IPS-NIHi7 (cell line): ENCODE measurements at regions not wholly inside any gene's neighbourhood (a gene's known extent, or its start where the extent isn't known, plus 50 kb on each side); places are given as distances from the start of the nearest gene placed in this dataset.
A peak's percentile ranks its signal among the peaks of the same experiment; 100 is the strongest.
"Not testable (repeated sequence)": the region's sequence is repeated elsewhere in the genome, so short reads cannot be mapped to it uniquely, and the experiment has no call there.

Experiments
- DNase-seq: peaks from one replicate; pipeline ENCODE4 v3.0.0; 2012; ENCODE audit warnings: mixed read lengths; ENCODE audit errors: extremely low spot score

GRCh38 chr11:112514011-112514740, 253.5 kb upstream of the PLET1 start:
- DNase-seq = no peak

- DNase-seq = no peak
Measured at GRCh38 chr11:112516261-112516660, 255.6 kb upstream of the PLET1 start.

GRCh38 chr11:112516755-112517154, 256.1 kb upstream of the PLET1 start:
- DNase-seq = no peak

- no peak for DNase-seq
Measured at GRCh38 chr11:112518371-112518770, 257.7 kb upstream of the PLET1 start.

GRCh38 chr11:112519751-112520150, 259.1 kb upstream of the PLET1 start:
- DNase-seq = no peak

- no peak for DNase-seq
Measured at GRCh38 chr11:112520354-112520753, 259.7 kb upstream of the PLET1 start.

GRCh38 chr11:112522536-112522935, 261.9 kb upstream of the PLET1 start:
- DNase-seq = no peak

GRCh38 chr11:112523031-112523430, 262.4 kb upstream of the PLET1 start:
- no peak for DNase-seq

GRCh38 chr11:112523477-112523876, 262.8 kb upstream of the PLET1 start:
- peak; percentile 49 for DNase-seq

- DNase-seq = no peak
Measured at GRCh38 chr11:112523951-112524350, 263.3 kb upstream of the PLET1 start.

GRCh38 chr11:112524798-112525197, 264.1 kb upstream of the PLET1 start:
- no peak for DNase-seq

- no peak for DNase-seq
Measured at GRCh38 chr11:112525270-112525669, 264.6 kb upstream of the PLET1 start.

GRCh38 chr11:112525844-112526590, 265.4 kb upstream of the PLET1 start:
- no peak for DNase-seq

- no peak for DNase-seq
Measured at GRCh38 chr11:112526699-112527416, 266.2 kb upstream of the PLET1 start.

GRCh38 chr11:112529071-112529470, 268.4 kb upstream of the PLET1 start:
- DNase-seq = no peak

GRCh38 chr11:112532506-112532905, 271.8 kb upstream of the PLET1 start:
- DNase-seq = no peak

GRCh38 chr11:112533682-112534081, 273.0 kb upstream of the PLET1 start:
- DNase-seq = no peak

- no peak for DNase-seq
Measured at GRCh38 chr11:112534208-112534607, 273.5 kb upstream of the PLET1 start.

- DNase-seq = no peak
Measured at GRCh38 chr11:112537026-112537425, 276.4 kb upstream of the PLET1 start.

GRCh38 chr11:112537846-112538330, 277.2 kb upstream of the PLET1 start:
- no peak for DNase-seq

GRCh38 chr11:112538534-112539280, 278.0 kb upstream of the PLET1 start:
- no peak for DNase-seq

GRCh38 chr11:112539281-112539555, 278.6 kb upstream of the PLET1 start:
- DNase-seq = not testable (repeated sequence)
